Mucosa of descending colon (tissue), 3 donors: ENCODE measurements at regions not wholly inside any gene's neighbourhood (a gene's known extent, or its start where the extent isn't known, plus 50 kb on each side); places are given as distances from the start of the nearest gene placed in this dataset.

Experiments used
- ATAC-seq: fragments of 200-7000 bp; cut with Tn5 transposase; one replicate; pipeline ENCODE4 v1.9.1; 2020; ENCODE audit warnings: mild to moderate bottlenecking, moderate library complexity
- DNase-seq, 3 donors: peaks; one replicate each; pipeline ENCODE4 v3.0.0-alpha.2; 2020
- H3K36me3 ChIP-seq: fragments of 200-600 bp; one replicate; pipeline ENCODE4 v1.8.0; 2021; ENCODE audit warnings: low read depth, mild to moderate bottlenecking
- H3K4me1 ChIP-seq: fragments of 200-600 bp; one replicate; pipeline ENCODE4 v1.8.0; 2021; ENCODE audit warnings: low read depth, mild to moderate bottlenecking
- H3K4me3 ChIP-seq: fragments of 200-600 bp; one replicate; pipeline ENCODE4 v1.8.0; 2021; ENCODE audit warnings: mild to moderate bottlenecking
- H3K9me3 ChIP-seq: fragments of 200-600 bp; one replicate; pipeline ENCODE4 v1.8.0; 2021; ENCODE audit warnings: mild to moderate bottlenecking
- intact Hi-C, 2 donors: fragments of 100-400 bp; cut with DNase I in 1 of 2; cut with micrococcal nuclease in 1 of 2; formaldehyde crosslinking; loops; one replicate each; pipeline versions ENCODE4 v1.11.0 to v1.11.1; 2022; cut with DNase I, micrococcal nuclease
- TF ChIP-seq, protein P1 (sequence below): fragments of 200-600 bp; IDR thresholded peaks from one replicate; pipeline ENCODE4 v1.8.0; 2022; ENCODE audit warnings: antibody characterized with exemption, mild to moderate bottlenecking
- donor health status: DM: no; HTN: no; CAD: no; lungs with moderate emphysema.
- donor health status: DM: no; HTN: no; CAD: no.
- donor health status: DM: no; HTN: yes; CAD: no.

DNA sequence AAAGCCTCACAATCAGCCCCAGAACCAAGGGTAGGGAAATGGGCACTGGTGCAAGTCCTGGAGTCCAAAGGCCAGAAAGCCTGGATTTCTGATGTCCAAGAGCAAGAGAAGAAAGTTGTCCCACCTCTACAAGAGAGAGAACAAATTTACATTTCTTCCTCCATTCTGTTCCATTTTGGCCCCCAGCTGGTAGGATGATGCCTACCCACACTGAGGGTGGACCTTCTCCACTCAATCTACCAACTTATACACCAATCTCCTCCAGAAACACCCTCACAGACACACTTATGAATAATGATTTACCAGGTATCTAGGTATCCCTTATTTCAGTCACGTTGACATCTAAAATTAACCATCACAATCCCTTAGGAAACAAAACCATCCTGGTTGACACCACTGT is 367.8 kb upstream of the GRIA3 start:
- intact Hi-C loops, result no loop called here
- H3K9me3 ChIP-seq, result no peaks in the 10 kb centered on the region
- DNase-seq, result no peak
- no peak for ATAC-seq
- H3K4me3 ChIP-seq, result no peak overlapping the region
- TF ChIP-seq, protein P1, sequence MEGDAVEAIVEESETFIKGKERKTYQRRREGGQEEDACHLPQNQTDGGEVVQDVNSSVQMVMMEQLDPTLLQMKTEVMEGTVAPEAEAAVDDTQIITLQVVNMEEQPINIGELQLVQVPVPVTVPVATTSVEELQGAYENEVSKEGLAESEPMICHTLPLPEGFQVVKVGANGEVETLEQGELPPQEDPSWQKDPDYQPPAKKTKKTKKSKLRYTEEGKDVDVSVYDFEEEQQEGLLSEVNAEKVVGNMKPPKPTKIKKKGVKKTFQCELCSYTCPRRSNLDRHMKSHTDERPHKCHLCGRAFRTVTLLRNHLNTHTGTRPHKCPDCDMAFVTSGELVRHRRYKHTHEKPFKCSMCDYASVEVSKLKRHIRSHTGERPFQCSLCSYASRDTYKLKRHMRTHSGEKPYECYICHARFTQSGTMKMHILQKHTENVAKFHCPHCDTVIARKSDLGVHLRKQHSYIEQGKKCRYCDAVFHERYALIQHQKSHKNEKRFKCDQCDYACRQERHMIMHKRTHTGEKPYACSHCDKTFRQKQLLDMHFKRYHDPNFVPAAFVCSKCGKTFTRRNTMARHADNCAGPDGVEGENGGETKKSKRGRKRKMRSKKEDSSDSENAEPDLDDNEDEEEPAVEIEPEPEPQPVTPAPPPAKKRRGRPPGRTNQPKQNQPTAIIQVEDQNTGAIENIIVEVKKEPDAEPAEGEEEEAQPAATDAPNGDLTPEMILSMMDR, result no peak
- H3K36me3 ChIP-seq, result no peaks in the 10 kb centered on the region
- no peaks in the 10 kb centered on the region for H3K4me1 ChIP-seq

DNA sequence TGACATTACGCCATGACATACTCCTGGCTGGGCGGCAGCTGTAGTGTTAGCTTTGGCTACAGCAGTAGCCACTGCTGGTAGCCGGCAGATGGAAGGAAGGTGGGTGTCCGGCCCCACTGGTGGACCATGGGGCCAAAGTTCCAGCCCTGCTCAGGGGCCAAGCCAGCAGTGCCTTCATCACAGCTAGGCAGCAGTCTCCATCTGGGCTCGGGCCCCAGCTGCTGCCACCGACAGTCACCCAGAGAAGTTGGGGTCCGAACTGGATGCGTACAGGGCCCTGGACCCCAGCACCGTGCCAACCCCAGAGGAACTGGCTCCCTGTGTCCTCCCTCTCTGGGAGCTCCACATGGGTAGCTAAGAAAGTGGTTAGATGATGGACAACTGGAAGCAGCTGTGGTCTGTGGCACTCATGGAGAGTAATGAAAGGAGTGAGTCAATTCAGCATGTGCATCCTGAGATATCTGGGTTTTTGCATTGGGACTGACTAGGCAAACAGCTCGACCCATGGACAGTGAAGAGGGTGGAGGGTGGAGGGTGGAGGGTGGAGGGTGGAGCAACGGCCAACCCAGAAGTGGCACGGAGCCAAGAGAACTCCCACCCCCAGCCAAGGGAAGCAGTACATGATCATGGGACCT is 366.6 kb upstream of the GRIA3 start:
- DNase-seq, result peak in 1 of 3 donors; percentile 33
- H3K4me3 ChIP-seq, result no peak overlapping the region
- intact Hi-C loops, result no loop called here
- ATAC-seq, result no peak
- TF ChIP-seq, protein P1, result no peak
- no peaks in the 10 kb centered on the region for H3K9me3 ChIP-seq
- H3K36me3 ChIP-seq, result no peaks in the 10 kb centered on the region
- no peaks in the 10 kb centered on the region for H3K4me1 ChIP-seq

DNA sequence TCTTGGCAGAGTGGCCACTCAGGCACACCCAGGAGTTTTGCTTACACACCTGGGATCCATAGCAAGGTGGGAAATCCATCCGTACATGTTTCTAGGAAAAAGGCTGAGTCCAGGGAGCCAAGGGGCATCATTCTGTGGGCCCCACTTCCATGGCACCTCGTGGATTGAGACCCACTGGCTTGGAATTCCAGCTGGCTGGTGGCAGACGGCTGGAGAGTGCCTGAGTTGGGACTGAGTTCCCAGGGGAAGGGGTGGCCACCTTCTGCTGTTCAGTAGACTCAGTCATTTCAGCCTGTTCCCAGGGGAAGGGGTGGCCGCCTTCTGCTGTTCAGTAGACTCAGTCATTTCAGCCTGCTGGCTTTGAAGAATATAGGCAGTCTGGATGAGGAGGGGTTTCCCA is 366.0 kb upstream of the GRIA3 start:
- H3K4me3 ChIP-seq, result no peak overlapping the region
- H3K9me3 ChIP-seq, result no peaks in the 10 kb centered on the region
- ATAC-seq, result no peak
- no peaks in the 10 kb centered on the region for H3K36me3 ChIP-seq
- TF ChIP-seq, protein P1, result no peak
- no peak for DNase-seq
- intact Hi-C loops, result no loop called here
- no peaks in the 10 kb centered on the region for H3K4me1 ChIP-seq

DNA sequence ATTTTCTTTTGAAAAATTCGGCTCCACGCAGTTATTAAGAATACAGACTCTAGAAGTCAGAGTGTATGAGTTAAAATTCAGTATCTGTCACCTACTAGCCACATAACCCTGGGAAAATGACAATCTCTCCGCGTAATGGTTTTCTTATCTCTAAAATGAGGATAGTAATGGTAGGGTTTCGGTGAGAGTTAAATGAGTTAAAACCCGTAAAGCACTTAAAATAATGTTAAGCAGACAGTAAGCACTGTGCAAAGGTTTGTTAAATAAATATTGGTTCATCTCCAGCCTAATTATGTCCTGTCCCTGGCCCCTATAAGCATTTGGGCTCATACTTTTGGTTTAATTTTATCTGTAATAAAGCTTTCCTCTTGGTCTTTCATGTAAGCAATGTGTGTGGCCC is 350.8 kb upstream of the GRIA3 start:
- intact Hi-C loops, result no loop called here
- no peak for ATAC-seq

DNA sequence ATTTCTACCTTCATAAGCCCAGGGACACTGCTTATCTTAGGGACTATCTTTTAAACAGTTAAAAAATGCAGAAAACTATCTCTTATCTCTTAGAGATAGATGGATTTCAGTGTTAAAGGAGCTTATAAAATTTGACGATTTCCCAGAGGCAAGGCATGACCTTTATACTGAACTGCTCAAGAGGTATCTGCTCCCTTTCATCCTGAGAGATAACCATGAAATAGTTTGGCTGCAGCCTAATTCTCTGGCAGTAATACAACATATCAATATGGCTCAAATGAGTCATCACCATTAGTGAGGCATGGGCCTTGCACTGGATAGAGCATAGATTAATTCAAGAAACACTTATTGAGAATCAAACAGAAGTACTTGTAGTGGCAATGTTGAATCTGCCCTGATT is 348.2 kb upstream of the GRIA3 start:
- intact Hi-C loops, result no loop called here
- H3K4me1 ChIP-seq, result no peaks in the 10 kb centered on the region
- DNase-seq (no peak), ATAC-seq (no peak)
- no peak overlapping the region for H3K4me3 ChIP-seq
- TF ChIP-seq, protein P1, result no peak
- H3K36me3 ChIP-seq, result no peaks in the 10 kb centered on the region
- no peaks in the 10 kb centered on the region for H3K9me3 ChIP-seq

More for the DNA sequence above, 350.8 kb upstream of the GRIA3 start:
- TF ChIP-seq, protein P1, result no peak
- no peak overlapping the region for H3K4me3 ChIP-seq
- no peaks in the 10 kb centered on the region for H3K36me3 ChIP-seq
- H3K9me3 ChIP-seq, result no peaks in the 10 kb centered on the region
- DNase-seq, result no peak
- no peaks in the 10 kb centered on the region for H3K4me1 ChIP-seq

DNA sequence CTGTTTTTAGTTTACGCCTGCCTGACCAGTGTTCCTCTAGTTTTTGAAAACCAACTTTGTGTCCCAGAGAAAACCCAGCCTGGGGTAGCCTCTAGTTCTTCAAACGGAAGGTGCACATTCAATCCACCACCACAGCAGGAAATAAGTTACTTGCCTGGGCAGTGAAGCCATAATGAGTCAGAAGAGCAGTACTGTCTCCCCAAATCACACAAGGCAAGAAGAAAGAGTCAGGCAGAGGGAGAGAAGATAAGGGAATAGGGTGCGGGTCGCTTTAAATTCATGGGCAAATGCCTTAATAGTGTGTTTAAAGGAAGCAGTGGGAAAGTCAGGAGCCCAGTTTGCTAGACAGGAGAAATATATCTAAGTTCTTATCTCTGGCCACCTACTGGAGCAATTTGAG is 333.8 kb upstream of the GRIA3 start:
- Histone ChIP-seq H3K4me3 (no peak overlapping the region), H3K4me1 (no peaks in the 10 kb centered on the region), H3K9me3 (no peaks in the 10 kb centered on the region), H3K36me3 (no peaks in the 10 kb centered on the region)
- TF ChIP-seq, protein P1, result no peak
- DNase-seq (no peak), ATAC-seq (no peak)
- intact Hi-C loops, result no loop called here
